Hematopoietic multipotent progenitor cell (in vitro differentiated cells): ENCODE measurements at regions not wholly inside any gene's neighbourhood (a gene's known extent, or its start where the extent isn't known, plus 50 kb on each side); places are given as distances from the start of the nearest gene placed in this dataset.

Source experiments
- DNase-seq, 3 donors: peaks; one replicate each; pipeline ENCODE4 v3.0.0-alpha.2; 2011 to 2015; ENCODE audit warnings: low read depth in 2 of 3, low spot score in 2 of 3

DNA sequence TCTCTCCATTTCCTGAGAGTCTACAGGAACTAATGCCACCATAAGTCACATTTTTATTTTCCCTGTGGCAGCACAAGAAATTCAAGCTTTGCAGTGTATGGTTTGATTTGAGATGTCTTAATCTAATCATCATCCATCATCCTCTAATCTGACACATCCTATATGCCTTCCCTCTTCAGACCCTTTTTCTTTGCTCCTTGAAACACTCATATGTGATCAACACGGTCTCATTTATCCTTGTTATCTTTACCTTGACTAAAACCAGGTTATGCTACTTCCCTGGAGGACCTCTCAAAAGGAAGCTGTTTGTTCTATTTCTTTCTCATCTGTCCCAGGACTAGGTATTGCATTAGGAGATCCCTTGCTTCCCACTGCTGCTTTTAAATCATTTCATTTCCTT is 146.9 kb upstream of the MRPS30 start:
- DNase-seq, result no peak

DNA sequence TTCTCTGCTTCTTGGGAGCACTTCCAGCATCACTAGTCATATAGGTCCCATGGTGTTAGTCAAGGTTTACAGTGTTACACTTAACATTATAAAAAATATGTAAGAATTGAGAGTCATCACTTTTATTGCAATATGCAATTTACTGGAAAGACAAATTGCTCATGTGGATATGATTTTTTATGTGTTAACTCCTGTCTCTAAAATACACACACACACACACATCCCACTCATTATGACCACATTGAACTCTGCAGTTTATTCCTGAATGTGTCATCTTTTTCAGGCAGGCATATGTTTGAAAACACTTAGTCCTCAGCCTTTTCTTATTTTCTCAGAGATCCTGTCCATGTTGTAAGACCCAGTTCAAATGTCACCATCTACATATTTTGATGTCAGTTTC is 148.5 kb upstream of the MRPS30 start:
- DNase-seq, result no peak

DNA sequence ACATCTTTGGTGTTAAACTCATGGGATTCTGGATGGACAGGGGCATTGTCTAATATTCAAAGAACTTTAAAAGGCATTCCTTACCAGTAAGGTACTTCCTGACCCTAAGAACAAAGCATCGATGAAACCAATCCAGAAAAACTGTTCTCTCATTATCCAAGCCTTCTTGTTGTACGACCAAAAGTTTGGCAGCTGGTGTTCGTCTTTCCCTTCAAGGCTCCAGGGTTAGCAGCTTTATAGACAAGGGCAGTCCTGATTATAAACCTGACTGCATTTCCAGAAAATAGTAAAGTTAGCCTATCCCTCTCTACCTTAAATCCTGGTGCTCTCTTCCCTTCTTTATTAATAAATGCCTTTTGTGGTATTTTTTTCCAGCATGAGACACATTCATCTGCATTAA is 149.4 kb upstream of the MRPS30 start:
- DNase-seq, result no peak

DNA sequence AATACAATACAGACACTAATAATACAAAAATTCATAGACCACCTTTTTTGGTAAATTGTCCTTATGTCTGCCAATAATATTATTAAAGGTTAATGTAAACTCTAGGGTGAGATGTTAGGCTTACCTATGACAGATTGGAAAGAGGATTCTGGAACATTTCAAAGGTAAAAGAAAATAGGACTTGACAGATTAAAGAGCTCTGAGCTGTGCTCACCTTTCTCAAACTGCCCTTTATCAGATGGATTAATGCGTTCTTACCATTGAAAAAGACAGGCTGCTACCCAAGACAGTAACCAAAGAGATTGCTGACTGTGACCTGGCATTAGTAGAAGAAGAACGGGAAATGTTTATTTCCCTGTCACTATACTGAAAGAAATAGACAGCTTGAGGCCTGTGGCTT is 156.1 kb upstream of the MRPS30 start:
- no peak for DNase-seq

DNA sequence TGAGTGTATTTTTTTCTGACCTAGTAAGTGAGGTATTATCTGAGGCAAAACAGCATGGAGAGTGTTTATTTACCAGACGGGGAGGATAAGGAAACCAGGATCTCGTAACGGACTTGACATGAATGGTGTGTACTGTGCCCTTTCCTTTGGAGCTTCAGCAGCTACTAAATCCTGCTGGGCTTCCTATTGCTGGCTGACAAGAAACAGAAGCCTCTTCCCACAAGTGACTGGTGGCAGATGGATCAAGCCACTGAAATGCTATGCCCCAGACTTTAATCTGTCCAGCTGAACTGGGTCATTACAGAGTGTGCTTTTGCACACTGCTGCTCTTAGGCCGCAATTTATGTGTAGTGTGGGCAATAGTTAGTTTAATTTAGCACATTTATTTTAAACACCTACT is 162.7 kb upstream of the MRPS30 start:
- no peak for DNase-seq

GRCh38 chr5:44645502-44645901 is 163.2 kb upstream of the MRPS30 start:
- no peak for DNase-seq

- DNase-seq, result no peak
These were observed 164.1 kb upstream of the MRPS30 start for GRCh38 chr5:44644628-44645027.

DNA sequence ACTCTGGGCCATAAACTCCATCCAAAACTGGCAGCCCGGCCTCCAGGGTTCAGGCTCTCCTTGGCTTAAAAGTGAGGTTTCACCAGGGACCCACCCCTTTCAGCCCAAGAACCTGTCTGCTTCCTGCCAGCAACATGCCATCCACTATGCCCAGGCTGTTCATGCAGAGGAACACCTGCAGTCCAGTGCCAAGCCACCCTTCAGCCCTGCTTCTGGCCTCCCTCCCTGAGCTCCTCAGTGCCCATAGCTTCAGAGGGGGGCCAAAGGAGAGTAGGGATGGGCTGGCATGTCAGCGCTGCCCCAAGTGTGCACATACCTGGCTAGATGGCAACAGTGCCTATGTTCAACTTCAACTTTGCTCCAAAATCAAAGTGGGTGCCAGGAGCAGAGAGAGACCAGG is 166.9 kb upstream of the MRPS30 start:
- DNase-seq, result no peak

DNA sequence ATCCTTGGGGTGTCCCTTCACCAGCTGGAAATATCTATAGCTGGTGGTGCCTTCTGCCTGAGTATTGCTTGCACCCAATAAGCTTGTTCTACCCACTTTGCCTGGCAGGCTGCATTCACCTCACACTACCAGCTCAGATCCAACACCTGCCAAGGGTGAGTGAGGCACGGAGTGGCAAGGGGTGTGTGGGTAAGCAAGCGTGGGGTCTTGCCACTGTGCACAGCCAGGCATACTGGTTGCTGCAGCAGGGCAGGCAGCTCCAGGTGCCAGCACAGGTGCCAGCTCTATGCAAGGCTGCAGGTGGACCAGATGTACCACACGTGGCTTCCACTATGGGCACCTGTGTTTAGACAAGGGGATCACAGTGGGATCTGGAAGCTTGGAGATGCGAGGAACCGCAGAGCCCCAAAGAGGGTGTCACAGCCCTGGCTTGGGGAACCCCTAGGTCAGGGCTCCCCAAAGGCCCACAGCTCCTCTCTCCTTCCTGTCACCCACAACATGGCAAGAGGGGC is 167.7 kb upstream of the MRPS30 start:
- no peak for DNase-seq

DNA sequence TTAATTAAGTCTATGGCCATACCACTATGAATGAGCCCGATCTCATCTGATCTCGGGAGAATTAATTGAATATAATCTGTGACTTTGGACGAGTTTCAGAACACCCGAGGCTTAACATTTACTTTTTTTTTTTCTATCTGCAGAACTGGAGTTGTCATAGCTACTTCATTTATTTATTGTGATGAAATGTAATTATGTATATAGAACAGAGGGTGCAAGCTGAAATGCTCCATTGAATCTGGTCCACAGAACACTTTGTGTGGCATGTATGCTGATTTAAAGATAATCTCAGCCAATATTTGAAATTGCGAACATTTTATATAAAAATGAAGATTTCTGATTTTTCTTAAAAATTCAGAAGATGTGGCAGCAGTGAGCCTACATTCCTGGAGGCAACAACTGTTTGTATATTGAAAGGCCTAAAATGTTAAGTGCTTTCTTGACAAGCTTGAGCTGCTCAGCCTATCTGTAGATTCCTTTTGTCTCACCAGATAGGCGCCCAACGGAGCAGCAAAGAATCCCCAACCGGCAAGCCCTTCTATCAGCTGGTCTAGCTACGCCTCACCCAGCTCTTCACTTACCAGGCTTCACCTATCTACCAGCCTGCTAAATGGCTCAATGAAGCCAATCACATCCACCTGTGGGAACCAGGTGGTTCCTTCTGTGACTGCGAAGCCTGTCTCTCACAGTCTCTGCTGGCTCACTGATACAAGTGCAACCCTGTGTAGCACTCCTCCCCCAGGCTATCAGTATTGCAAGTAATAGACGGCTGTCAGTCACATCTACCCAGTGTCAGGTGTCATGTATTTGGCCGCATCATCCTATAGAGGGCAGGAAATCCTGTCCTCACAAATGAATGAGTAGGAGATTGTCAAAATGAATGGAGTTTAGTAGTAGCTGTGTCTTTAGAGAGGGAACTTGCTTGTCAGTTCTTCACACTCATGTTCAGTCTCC is 170.6 kb upstream of the MRPS30 start:
- DNase-seq, result no peak

GRCh38 chr5:44632344-44632743 is 176.4 kb upstream of the MRPS30 start:
- no peak for DNase-seq

DNA sequence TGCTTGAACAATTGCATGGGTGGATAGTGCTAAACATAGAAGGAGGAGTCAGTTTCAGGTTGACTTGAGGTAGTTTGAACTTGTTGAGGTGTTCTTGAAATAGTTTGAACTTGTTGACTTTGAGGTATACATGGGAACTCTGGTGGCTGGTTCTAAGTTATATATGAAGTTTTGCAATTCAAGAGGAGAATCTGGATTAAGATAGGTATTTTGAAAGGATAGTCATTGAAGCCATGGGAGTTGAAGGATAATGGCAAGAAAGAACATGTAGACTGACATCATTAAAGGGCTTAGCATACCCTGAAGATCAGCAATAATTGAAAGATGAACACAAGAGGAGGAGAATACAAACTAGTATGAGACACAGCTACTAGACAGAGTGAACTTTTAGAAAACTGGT is 181.9 kb upstream of the MRPS30 start:
- no peak for DNase-seq

DNA sequence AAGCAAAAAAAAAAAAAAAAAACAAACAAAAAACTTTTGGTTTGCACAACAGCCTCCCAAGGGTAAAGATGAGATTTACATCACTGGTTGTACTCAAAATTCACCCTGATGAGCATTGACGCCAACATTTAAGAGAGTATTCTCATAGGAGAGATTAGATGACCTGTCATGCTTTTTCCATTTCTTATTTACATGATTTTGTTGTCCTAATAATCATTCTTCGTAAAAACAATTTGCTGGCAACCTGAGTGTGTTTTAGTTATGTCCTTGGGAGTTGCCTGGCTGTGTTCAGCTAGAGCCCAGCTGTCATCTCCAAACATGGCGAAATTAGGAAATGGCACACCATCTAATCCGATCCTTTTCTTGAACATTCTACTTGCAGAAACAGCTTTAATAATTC is 186.4 kb upstream of the MRPS30 start:
- no peak for DNase-seq

- DNase-seq, result no peak
These were observed 188.7 kb upstream of the MRPS30 start for GRCh38 chr5:44619875-44620610.

- DNase-seq, result no peak
These were observed 193.9 kb upstream of the MRPS30 start for GRCh38 chr5:44614845-44615244.

- no peak for DNase-seq
These were observed 194.8 kb upstream of the MRPS30 start for GRCh38 chr5:44613936-44614335.

GRCh38 chr5:44605926-44606325 is 202.8 kb upstream of the MRPS30 start:
- DNase-seq, result no peak

GRCh38 chr5:44603496-44604272 is 205.1 kb upstream of the MRPS30 start:
- no peak for DNase-seq

DNA sequence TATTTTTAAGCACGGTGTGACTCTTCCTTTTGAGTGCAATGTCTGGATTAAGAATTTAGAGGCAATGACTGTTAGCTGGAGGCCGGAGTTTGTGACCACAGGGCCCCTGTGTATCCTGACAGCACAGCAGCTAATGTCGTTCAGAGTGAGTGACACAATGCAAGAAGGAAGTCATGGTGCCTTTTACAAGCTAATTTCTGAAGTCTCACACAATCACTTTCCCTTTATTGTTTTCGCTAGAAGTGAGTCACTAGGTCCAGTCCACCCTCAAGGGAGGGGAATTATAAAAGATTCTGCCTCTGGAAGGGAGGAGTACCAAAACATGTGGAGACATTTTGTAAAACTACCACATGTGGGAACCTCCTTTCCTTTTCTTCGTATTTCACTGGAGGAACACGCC is 185.5 kb upstream of the FGF10 start:
- DNase-seq, result no peak

DNA sequence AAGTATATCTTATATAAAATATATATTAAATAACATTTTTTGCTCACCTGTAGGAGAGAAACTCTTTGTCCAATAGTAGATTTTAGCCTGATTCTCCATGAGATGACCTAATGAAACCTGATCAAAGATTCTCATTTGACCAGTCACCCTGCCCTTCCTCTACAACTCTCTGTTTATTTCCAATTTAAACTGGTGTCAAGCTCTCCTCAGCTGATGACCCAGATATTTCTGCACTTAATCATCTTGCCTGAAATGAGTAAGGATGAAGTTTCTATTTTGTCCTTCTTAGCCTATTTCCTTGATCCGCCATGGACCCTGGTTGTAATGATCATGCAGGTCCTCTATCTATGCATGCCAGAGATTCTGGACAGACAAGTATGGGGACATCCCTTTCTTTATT is 179.3 kb upstream of the FGF10 start:
- no peak for DNase-seq

DNA sequence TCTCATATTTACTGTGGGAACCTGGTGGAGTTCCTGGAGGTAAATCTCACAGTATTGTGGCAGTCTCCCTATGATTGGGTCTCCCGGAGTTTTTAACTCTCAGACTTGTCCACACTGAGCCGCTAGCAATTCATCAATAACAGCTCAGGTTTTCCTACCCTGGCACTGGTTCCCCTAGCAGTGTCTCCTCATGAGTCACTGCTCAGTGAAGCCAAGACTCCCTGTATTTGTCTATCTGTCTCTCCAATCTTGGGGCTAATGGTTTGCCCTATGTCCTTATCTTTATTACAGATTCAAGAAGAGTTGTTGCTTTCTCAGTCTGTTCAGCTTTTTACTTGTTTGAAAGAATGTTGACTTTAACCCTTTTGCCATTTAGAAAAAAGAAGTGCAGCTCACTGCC is 176.7 kb upstream of the FGF10 start:
- no peak for DNase-seq
